Immature natural killer cell (primary cell): ENCODE measurements at regions not wholly inside any gene's neighbourhood (a gene's known extent, or its start where the extent isn't known, plus 50 kb on each side); places are given as distances from the start of the nearest gene placed in this dataset.
"Not testable (repeated sequence)": the region's sequence is repeated elsewhere in the genome, so short reads cannot be mapped to it uniquely, and the experiment has no call there.

Experiments
- DNase-seq, 3 donors: peaks; one replicate each; pipeline ENCODE4 v3.0.0; 2022; ENCODE audit warnings: mixed read lengths in 1 of 3
- H3K27ac Mint-ChIP-seq, 6 donors: one replicate each; pipeline ENCODE4 v1.8.0; 2020; ENCODE audit warnings: mixed read lengths in 6 of 6, mild to moderate bottlenecking in 5 of 6, inconsistent platforms in 4 of 6, moderate library complexity in 3 of 6
- H3K27me3 Mint-ChIP-seq, 3 donors: one replicate each; pipeline ENCODE4 v1.8.0; 2020 to 2021; ENCODE audit warnings: low read depth in 3 of 3, mild to moderate bottlenecking in 3 of 3, mixed read lengths in 3 of 3, moderate library complexity in 3 of 3, inconsistent platforms in 1 of 3
- H3K36me3 Mint-ChIP-seq, 3 donors: one replicate each; pipeline ENCODE4 v1.8.0; 2020; ENCODE audit warnings: mixed read lengths in 3 of 3, inconsistent platforms in 2 of 3, mild to moderate bottlenecking in 2 of 3
- H3K4me1 Mint-ChIP-seq, 2 donors: one replicate each; pipeline ENCODE4 v1.8.0; 2020; ENCODE audit warnings: inconsistent platforms in 2 of 2, mild to moderate bottlenecking in 2 of 2, mixed read lengths in 2 of 2, moderate library complexity in 1 of 2
- H3K4me3 Mint-ChIP-seq, 5 donors: one replicate each; pipeline ENCODE4 v1.8.0; 2020; ENCODE audit warnings: mild to moderate bottlenecking in 5 of 5, mixed read lengths in 5 of 5, inconsistent platforms in 3 of 5, moderate library complexity in 3 of 5
- H3K9me3 Mint-ChIP-seq, 6 donors: one replicate each; pipeline ENCODE4 v1.8.0; 2020; ENCODE audit warnings: mild to moderate bottlenecking in 6 of 6, mixed read lengths in 6 of 6, inconsistent platforms in 4 of 6, moderate library complexity in 3 of 6

DNA sequence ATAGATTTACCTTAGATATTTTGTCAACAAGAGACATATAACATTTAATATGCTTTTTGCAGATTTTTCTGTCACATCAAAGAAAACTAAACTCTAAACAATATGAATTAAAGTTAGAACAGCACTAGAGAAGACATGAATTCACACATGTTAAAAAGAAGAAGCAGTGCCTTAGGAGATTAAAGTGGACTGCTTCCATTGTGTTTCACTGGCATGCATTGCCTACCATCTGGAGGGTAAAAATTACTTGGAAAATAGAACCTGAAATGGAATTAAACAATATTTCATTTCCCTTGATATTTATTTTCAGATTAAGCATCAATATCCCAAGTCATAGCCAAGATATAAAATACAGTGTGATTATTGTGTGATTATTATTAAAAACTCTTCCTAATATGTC lies 319.4 kb upstream of the CDH18 start:
- Mint-ChIP-seq H3K36me3 (peaks cover 0 to 4% (median 4%) of the 10 kb centered on the region in 3 donors), H3K27ac (no peak overlapping the region), H3K4me1 (no peaks in the 10 kb centered on the region), H3K9me3 (peaks cover 13 to 48% (median 39%) of the 10 kb centered on the region in 6 donors), H3K4me3 (no peak overlapping the region), H3K27me3 (no peaks in the 10 kb centered on the region)
- DNase-seq, result no peak

DNA sequence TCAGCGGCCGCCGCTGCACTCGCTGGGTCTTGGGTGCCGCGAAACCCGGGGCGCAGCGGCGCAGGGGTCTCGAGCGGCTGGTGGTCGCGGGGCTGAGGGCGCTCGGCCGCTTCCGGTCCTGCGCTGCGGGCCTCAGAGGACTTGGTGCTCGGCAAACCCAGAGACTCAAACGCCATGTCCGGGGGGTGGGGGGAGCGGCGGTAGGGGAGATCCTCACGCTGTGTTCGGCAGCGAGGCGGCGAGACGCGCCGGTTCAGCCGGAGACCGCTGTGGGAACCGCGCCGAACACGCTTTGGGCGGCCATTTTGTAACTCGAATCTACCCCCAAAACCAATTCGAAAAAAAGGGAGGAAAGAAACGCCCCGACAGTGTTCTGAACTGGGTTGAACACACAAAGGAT lies 317.5 kb upstream of the CDH18 start:
- H3K27ac Mint-ChIP-seq, result no peak overlapping the region
- no peaks in the 10 kb centered on the region for H3K27me3 Mint-ChIP-seq
- H3K4me1 Mint-ChIP-seq, result no peaks in the 10 kb centered on the region
- H3K4me3 Mint-ChIP-seq, result no peak overlapping the region
- peaks cover 7 to 58% (median 43%) of the 10 kb centered on the region in 6 donors for H3K9me3 Mint-ChIP-seq
- no peak for DNase-seq
- H3K36me3 Mint-ChIP-seq, result peaks cover 0 to 4% (median under 1%) of the 10 kb centered on the region in 3 donors

DNA sequence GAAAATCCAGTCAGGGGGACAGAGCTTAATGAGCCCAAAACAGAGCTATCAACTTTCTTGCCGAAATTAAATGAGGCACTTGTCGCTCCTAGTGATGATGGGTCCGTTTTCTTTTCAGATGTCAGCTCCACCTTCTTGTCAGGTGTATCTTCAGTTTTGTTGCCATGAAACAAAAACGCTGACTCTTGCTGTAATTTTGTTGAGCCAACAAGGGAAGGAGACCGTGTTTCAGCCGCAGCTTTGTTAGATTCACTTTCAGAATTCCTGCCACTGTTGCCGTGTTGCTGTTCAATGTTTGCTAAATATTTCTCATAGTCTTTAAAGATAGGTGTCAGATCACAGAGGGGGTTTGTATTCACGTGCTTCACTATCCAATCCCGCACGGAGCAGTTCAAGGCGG lies 316.6 kb upstream of the CDH18 start:
- H3K9me3 Mint-ChIP-seq, result peaks cover 5 to 55% (median 41%) of the 10 kb centered on the region in 6 donors
- H3K4me3 Mint-ChIP-seq, H3K27ac Mint-ChIP-seq, H3K36me3 Mint-ChIP-seq, DNase-seq, H3K27me3 Mint-ChIP-seq, H3K4me1 Mint-ChIP-seq: not testable (repeated sequence)

DNA sequence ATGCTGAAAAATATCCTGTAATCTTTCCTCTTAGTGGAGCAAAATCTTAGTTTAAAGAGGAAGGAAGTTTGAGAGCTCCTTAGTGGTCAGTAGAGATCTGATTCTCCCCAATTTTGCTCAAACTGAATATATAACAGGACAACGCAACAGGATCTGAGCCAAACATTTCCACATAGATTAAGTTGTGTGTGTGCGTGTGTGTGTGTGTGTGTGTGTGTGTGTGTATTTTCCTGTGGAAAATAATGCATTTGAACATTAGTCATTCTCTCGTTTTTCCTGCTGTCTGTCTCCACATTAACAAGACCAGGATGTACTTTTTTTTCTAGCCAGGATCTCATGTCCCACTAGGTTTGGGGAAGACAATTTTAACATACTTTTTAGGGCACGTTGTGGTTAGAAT lies 312.1 kb upstream of the CDH18 start:
- Mint-ChIP-seq H3K36me3 (peaks cover 0 to 5% (median 0%) of the 10 kb centered on the region in 3 donors), H3K4me3 (no peak overlapping the region), H3K27ac (no peak overlapping the region), H3K4me1 (no peaks in the 10 kb centered on the region), H3K27me3 (no peaks in the 10 kb centered on the region), H3K9me3 (peaks cover 16 to 51% (median 39%) of the 10 kb centered on the region in 6 donors)
- no peak for DNase-seq

DNA sequence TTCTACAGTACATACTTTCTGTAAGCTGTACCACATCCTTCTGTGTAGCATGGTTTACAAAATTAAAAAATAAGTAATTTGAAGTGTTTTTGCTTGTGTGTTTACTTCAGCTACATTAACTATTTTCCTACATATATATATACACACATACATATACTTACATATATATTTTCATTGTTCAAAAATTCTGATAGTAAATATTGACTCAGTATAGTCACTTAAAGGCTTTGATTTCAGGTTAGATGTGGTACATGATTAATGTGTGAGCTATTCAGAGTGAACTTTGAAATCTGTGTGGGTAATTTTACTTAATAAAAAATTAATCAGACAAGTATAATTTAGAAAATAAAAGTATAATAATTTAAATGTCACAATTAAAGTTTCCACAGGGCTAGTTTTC lies 306.7 kb upstream of the CDH18 start:
- Mint-ChIP-seq H3K4me1 (no peaks in the 10 kb centered on the region), H3K27ac (no peak overlapping the region), H3K9me3 (peaks cover 7 to 32% (median 16%) of the 10 kb centered on the region in 6 donors), H3K4me3 (no peak overlapping the region), H3K27me3 (no peaks in the 10 kb centered on the region), H3K36me3 (peaks cover 0 to 5% (median 0%) of the 10 kb centered on the region in 3 donors)
- DNase-seq, result no peak

DNA sequence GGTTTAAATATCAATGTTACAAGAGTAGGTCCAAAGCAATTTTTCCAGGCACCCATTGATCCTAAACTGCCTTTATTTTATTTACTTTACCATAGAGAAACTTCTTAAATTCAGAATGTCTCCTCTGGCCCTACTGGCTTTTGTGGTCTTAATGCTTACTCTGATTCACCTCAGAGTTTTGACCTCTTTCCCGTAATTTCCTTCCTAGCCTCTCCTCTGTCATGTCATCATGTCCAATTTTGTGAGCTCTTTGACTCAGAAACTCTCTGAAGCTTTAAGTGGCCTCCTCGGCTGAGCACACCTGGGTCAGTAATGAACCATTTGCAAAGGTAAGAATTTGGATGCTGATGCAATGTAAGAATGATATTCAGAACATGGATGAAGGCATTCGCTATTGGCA lies 303.8 kb upstream of the CDH18 start:
- Mint-ChIP-seq H3K4me1 (no peaks in the 10 kb centered on the region), H3K27ac (no peak overlapping the region), H3K27me3 (no peaks in the 10 kb centered on the region), H3K4me3 (no peak overlapping the region), H3K9me3 (peaks cover 2 to 29% (median 13%) of the 10 kb centered on the region in 6 donors), H3K36me3 (no peaks in the 10 kb centered on the region)
- no peak for DNase-seq

DNA sequence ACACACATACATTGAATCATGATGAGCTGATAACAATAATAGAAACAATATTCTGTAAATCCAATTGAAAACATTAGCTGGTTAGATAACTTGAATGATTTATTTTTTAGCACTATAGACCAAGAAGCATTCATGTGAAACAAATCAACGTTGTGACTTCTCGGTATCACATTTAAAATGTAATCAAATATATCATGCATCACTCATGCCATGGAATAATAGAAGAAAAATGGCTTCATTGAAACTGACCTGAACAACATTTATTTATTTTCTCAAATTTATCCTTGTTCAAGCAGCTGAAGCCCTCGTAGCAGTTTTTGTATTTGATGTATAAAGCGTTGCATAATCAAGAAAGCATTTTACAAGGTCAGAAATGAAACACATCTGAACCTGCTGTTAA lies 299.6 kb upstream of the CDH18 start:
- no peak overlapping the region for H3K27ac Mint-ChIP-seq
- peaks cover 0 to 2% (median 0%) of the 10 kb centered on the region in 3 donors for H3K27me3 Mint-ChIP-seq
- DNase-seq, result no peak
- H3K4me1 Mint-ChIP-seq, result no peaks in the 10 kb centered on the region
- no peaks in the 10 kb centered on the region for H3K36me3 Mint-ChIP-seq
- H3K4me3 Mint-ChIP-seq, result no peak overlapping the region
- peaks cover 5 to 26% (median 19%) of the 10 kb centered on the region in 6 donors for H3K9me3 Mint-ChIP-seq

DNA sequence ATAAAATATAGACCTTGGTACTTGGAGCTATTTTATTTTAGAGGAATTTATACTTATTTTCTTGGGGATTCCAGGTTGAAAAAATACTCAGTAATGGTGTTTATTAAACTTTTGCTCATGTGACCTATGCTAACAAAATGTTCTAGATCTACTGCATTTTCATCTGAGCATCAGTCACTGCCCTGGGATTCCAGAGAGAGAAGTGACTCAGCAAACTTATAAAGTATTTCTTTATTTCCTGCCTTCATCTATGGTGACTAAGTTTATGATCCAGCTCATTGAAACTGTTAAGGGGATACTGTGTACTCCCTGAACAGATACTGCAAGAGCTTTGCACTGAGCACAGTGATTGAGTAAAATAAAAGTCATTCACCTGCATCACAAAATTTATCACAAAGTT lies 298.5 kb upstream of the CDH18 start:
- Mint-ChIP-seq H3K27ac (no peak overlapping the region), H3K27me3 (peaks cover 0 to 2% (median 0%) of the 10 kb centered on the region in 3 donors), H3K9me3 (peaks cover 5 to 26% (median 20%) of the 10 kb centered on the region in 6 donors), H3K4me3 (no peak overlapping the region), H3K4me1 (no peaks in the 10 kb centered on the region), H3K36me3 (no peaks in the 10 kb centered on the region)
- no peak for DNase-seq

DNA sequence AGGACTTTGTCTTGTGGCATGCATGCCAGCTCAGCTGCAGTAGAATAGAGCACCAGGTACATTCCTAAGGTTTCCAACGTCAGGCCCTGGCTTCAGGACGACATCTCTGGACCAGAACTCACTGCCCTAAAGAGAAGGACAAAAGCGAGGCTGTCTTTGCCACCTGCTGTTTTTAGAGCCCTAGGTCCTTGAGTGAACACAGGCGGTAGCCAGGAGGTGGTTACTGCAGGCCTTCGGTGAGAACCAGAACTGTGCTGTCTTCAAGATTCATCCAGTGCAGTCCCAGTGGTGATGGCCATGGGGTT lies 288.9 kb upstream of the CDH18 start:
- Mint-ChIP-seq H3K27ac (no peak overlapping the region), H3K9me3 (peaks cover 11 to 58% (median 28%) of the 10 kb centered on the region in 6 donors)

DNA sequence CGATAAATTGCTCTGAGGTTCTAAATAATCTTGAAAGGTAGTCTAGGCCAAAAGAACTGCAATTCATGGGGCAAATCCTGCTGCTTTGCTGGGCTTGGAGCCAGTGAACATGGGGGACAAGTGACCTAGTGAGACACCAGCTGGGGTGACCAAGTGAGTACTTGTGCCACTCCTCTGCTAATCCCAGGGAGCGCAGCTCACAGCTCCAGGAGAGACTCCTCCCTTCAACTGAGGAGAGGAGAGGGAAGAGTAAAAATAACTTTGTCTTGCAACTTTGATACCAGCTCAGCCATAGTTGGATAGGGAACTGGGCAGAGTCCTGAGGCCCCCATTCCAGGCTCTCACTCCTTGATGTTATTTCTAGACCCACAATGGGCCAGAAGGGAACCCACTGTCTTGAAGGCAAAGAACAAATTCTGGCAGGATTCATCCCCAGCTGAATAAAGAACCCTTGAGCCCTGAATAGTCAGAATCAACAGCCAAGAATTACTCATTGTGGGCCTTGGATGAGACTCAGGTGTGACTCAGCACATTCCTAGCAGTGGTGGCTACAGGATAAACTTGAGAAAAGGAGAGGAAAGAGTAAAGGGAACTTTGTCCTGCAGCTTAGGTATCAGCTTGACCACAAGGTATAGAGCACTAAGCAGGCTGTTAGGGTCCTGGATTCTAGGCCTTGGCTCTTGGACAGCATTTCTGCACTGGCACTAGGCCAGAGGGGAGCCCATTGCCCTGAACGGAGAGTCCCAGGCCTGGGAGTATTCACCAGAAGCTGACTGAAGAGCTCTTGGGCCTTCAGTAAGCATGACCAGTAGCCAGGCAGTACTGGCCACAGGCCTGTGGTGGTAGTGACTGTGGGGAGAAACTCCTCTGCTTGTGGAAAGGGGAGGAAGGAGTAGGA lies 288.3 kb upstream of the CDH18 start:
- DNase-seq, result no peak
- Mint-ChIP-seq H3K9me3 (peaks cover 13 to 58% (median 33%) of the 10 kb centered on the region in 6 donors), H3K4me3 (no peak overlapping the region), H3K36me3 (peaks cover 0 to 3% (median 0%) of the 10 kb centered on the region in 3 donors), H3K27me3 (peaks cover 0 to 1% (median 0%) of the 10 kb centered on the region in 3 donors), H3K27ac (no peak overlapping the region), H3K4me1 (no peaks in the 10 kb centered on the region)

More for the DNA sequence above, 288.9 kb upstream of the CDH18 start:
- DNase-seq, result no peak
- Mint-ChIP-seq H3K4me1 (no peaks in the 10 kb centered on the region), H3K4me3 (no peak overlapping the region), H3K27me3 (peaks cover 0 to 1% (median 0%) of the 10 kb centered on the region in 3 donors), H3K36me3 (peaks cover 0 to 3% (median 0%) of the 10 kb centered on the region in 3 donors)

DNA sequence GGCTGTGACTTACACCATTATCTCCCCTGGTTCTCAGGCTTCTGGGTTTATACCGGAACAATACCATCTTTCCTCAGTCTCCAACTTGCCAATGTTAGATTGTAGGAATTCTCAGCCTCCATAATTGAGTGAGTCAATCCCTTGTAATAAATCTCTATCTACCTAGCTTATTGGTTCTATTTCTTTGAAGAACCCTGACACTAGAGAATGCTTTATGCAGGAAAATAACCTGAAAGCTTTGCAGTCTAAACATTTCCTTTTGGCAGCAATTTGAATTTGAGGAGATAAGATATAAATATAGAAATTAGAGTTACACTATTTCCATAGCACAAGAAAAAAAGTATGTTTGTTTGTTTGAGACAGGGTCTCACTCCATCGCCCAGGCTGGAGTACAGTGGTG lies 278.1 kb upstream of the CDH18 start:
- H3K4me3 Mint-ChIP-seq, result no peak overlapping the region
- peaks cover 0 to 2% (median 0%) of the 10 kb centered on the region in 3 donors for H3K27me3 Mint-ChIP-seq
- H3K9me3 Mint-ChIP-seq, result peaks cover 15 to 58% (median 31%) of the 10 kb centered on the region in 6 donors
- DNase-seq, result no peak
- H3K4me1 Mint-ChIP-seq, result no peaks in the 10 kb centered on the region
- no peaks in the 10 kb centered on the region for H3K36me3 Mint-ChIP-seq
- H3K27ac Mint-ChIP-seq, result no peak overlapping the region

DNA sequence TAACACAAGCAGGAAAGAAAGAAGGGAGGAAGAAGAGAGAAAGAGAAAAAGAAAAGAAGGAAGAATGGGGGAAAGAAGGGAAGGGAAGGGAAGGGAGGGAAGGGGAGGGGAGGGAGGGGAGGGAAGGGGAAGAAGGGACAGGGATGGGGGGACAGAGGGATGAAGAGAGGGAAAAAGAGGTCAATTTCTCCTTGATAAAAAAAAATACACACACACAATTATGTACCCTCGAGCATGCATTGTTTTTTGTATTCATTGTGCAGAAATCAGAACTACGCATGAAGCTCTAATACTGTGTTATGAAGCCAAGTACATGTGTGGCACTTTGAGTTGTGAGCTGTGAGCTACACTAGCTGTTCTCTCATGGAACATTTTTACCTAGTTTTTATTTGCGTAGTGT lies 274.9 kb upstream of the CDH18 start:
- Mint-ChIP-seq H3K4me3 (no peak overlapping the region), H3K27me3 (no peaks in the 10 kb centered on the region), H3K4me1 (no peaks in the 10 kb centered on the region), H3K36me3 (no peaks in the 10 kb centered on the region), H3K27ac (no peak overlapping the region), H3K9me3 (peaks cover 11 to 50% (median 20%) of the 10 kb centered on the region in 6 donors)
- DNase-seq, result no peak

DNA sequence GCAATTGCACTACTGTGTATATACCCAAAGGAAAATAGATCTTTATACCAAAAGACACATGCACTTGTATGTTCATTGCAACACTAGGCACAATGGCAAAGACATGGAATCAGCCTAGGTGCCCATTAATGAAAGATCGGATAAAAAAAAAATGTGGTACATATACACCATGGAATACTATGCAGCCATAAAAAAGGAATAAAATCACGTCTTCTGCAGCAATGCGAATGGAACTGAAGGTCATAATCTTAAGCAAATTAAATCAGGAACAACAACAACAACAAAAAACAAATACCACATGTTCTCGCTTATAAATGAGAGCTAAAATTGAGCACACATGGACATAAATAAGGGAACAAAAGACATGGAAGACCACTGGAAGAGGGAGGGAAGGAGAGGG lies 266.7 kb upstream of the CDH18 start:
- DNase-seq, result no peak
- Mint-ChIP-seq H3K36me3 (no peaks in the 10 kb centered on the region), H3K9me3 (peaks cover 11 to 32% (median 25%) of the 10 kb centered on the region in 6 donors), H3K27me3 (no peaks in the 10 kb centered on the region), H3K27ac (no peak overlapping the region), H3K4me3 (no peak overlapping the region), H3K4me1 (no peaks in the 10 kb centered on the region)

DNA sequence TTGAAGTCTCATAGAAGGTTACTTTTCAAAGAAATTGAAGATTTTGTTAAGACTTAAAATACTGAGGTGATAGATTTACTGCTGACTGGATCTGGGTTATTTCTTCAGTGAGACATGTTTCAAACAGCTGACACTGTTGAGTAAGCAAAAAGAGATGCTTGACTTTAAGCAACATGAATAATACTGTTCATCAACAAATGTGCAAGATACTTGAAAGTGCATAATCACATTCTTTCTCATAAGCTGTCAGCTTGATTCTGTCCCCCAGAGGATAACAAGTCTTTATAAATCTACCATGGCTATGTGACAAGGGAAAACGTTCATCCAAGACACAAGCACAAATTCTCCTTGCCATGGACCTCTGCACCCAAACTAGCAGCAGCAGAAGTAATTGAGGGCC lies 260.1 kb upstream of the CDH18 start:
- no peaks in the 10 kb centered on the region for H3K4me1 Mint-ChIP-seq
- no peak overlapping the region for H3K4me3 Mint-ChIP-seq
- H3K27ac Mint-ChIP-seq, result no peak overlapping the region
- H3K27me3 Mint-ChIP-seq, result no peaks in the 10 kb centered on the region
- peaks cover 4 to 42% (median 27%) of the 10 kb centered on the region in 6 donors for H3K9me3 Mint-ChIP-seq
- no peaks in the 10 kb centered on the region for H3K36me3 Mint-ChIP-seq
- DNase-seq, result no peak
